OCI-LY3 (cell line): ENCODE measurements at regions not wholly inside any gene's neighbourhood (a gene's known extent, or its start where the extent isn't known, plus 50 kb on each side); places are given as distances from the start of the nearest gene placed in this dataset.

Experiments
- H2AFZ ChIP-seq: fragments of 200-600, 300-600 bp; shearing (Covaris generic); 2 replicates; pipeline ENCODE4 v1.6.0; 2014; ENCODE audit warnings: antibody characterized with exemption, low read depth, low read length
- H3K27ac ChIP-seq: fragments of 200-600, 300-600 bp; sonication (generic); 2 replicates; pipeline ENCODE4 v1.5.1; 2014; ENCODE audit warnings: mild to moderate bottlenecking, low read length, moderate library complexity, mixed read lengths
- H3K27me3 ChIP-seq: fragments of 200-600, 300-600 bp; sonication (generic); 2 replicates; pipeline ENCODE4 v1.6.1; 2014; ENCODE audit warnings: low read depth, low read length, mixed read lengths
- H3K36me3 ChIP-seq: fragments of 200-600, 300-600 bp; sonication (generic); replicated peaks from 2 replicates; pipeline ENCODE3; 2014; ENCODE audit warnings: low read depth, low read length, mixed read lengths
- H3K4me1 ChIP-seq: fragments of 300-600, 200-600 bp; sonication (generic); 2 replicates; pipeline ENCODE4 v1.6.1; 2014; ENCODE audit warnings: low read length, mixed read lengths
- H3K4me2 ChIP-seq: fragments of 200-600, 300-600 bp; sonication (generic); 2 replicates; pipeline ENCODE4 v1.6.1; 2014; ENCODE audit warnings: low read length, mixed read lengths
- H3K4me3 ChIP-seq: fragments of 300-600, 200-600 bp; sonication (generic); 2 replicates; pipeline ENCODE4 v1.5.1; 2014; ENCODE audit warnings: antibody characterized with exemption, mild to moderate bottlenecking, low read length, moderate library complexity
- H3K79me2 ChIP-seq: fragments of 300-600, 200-600 bp; shearing (Covaris generic); 2 replicates; pipeline ENCODE4 v1.6.1; 2014; ENCODE audit warnings: mild to moderate bottlenecking, low read length, mixed read lengths
- H3K9ac ChIP-seq: fragments of 300-600, 200-600 bp; shearing (Covaris generic); 2 replicates; pipeline ENCODE4 v1.6.0; 2014; ENCODE audit warnings: mild to moderate bottlenecking, low read length, moderate library complexity
- H3K9me3 ChIP-seq: fragments of 200-600, 300-600 bp; shearing (Covaris generic); 2 replicates; pipeline ENCODE4 v1.6.1; 2014; ENCODE audit warnings: low read length, mixed read lengths; ENCODE audit not compliant: insufficient read depth
- H4K20me1 ChIP-seq: fragments of 200-600, 300-600 bp; sonication (generic); 2 replicates; pipeline ENCODE4 v1.6.1; 2016; ENCODE audit warnings: low read length, mixed read lengths; ENCODE audit not compliant: insufficient read depth
- CTCF ChIP-seq: fragments of 200-600, 300-600 bp; sonication (generic); IDR thresholded peaks from 2 replicates; pipeline ENCODE4 v1.5.1; 2014; ENCODE audit warnings: antibody characterized with exemption, low read length, low read depth
- EZH2phosphoT487 ChIP-seq: fragments of 200-600 bp; shearing (Covaris generic); IDR thresholded peaks from 2 replicates; pipeline ENCODE4 v1.6.1; 2018; ENCODE audit warnings: antibody characterized with exemption, mixed run types, low read depth

- no peak overlapping the region for H3K4me3 ChIP-seq
- no peaks in the 10 kb centered on the region for H3K79me2 ChIP-seq
- H3K9ac ChIP-seq: no peak overlapping the region
- no peak overlapping the region for H2AFZ ChIP-seq
- H3K27ac ChIP-seq: no peak overlapping the region
- H3K36me3 ChIP-seq: no peaks in the 10 kb centered on the region
- H3K4me1 ChIP-seq: peaks cover 15% of the 10 kb centered on the region
- no peak overlapping the region for H3K4me2 ChIP-seq
- H3K27me3 ChIP-seq: no peaks in the 10 kb centered on the region
- no peaks in the 10 kb centered on the region for H4K20me1 ChIP-seq
- TF ChIP-seq EZH2phosphoT487 (no peak), CTCF (no peak)
- H3K9me3 ChIP-seq: no peaks in the 10 kb centered on the region
Observed at GRCh38 chr7:73973091-73973490, 54.9 kb upstream of the ELN start.

- Histone ChIP-seq H3K4me3 (no peak overlapping the region), H3K79me2 (no peaks in the 10 kb centered on the region), H3K9ac (no peak overlapping the region), H3K36me3 (no peaks in the 10 kb centered on the region), H3K9me3 (no peaks in the 10 kb centered on the region), H4K20me1 (no peaks in the 10 kb centered on the region), H3K4me1 (peaks cover 15% of the 10 kb centered on the region), H2AFZ (no peak overlapping the region), H3K4me2 (no peak overlapping the region), H3K27me3 (no peaks in the 10 kb centered on the region), H3K27ac (no peak overlapping the region)
- TF ChIP-seq EZH2phosphoT487: no peak
- TF ChIP-seq CTCF: no peak
Observed at GRCh38 chr7:73974101-73974947, 53.6 kb upstream of the ELN start.

GRCh38 chr7:73974948-73975926 lies 52.7 kb upstream of the ELN start:
- no peaks in the 10 kb centered on the region for H3K9me3 ChIP-seq
- H3K4me3 ChIP-seq: no peak overlapping the region
- no peak overlapping the region for H3K4me2 ChIP-seq
- no peak overlapping the region for H2AFZ ChIP-seq
- no peaks in the 10 kb centered on the region for H3K27me3 ChIP-seq
- TF ChIP-seq CTCF (no peak), EZH2phosphoT487 (no peak)
- no peaks in the 10 kb centered on the region for H3K36me3 ChIP-seq
- no peak overlapping the region for H3K27ac ChIP-seq
- no peaks in the 10 kb centered on the region for H4K20me1 ChIP-seq
- H3K4me1 ChIP-seq: peaks cover 15% of the 10 kb centered on the region
- H3K9ac ChIP-seq: no peak overlapping the region
- H3K79me2 ChIP-seq: no peaks in the 10 kb centered on the region
